Rectal smooth muscle tissue (tissue), 1 donor: ENCODE measurements at regions not wholly inside any gene's neighbourhood (a gene's known extent, or its start where the extent isn't known, plus 50 kb on each side); places are given as distances from the start of the nearest gene placed in this dataset.

Experiments
- H3K27ac ChIP-seq: one replicate; pipeline ENCODE4 v1.7.0; 2013; ENCODE audit warnings: low read depth, low read length, inconsistent platforms
- H3K27me3 ChIP-seq: one replicate; pipeline ENCODE4 v1.7.0; 2013; ENCODE audit warnings: low read length; ENCODE audit not compliant: control insufficient read depth, insufficient read depth
- H3K36me3 ChIP-seq: one replicate; pipeline ENCODE4 v1.7.0; 2013; ENCODE audit warnings: low read length; ENCODE audit not compliant: control insufficient read depth, insufficient read depth
- H3K4me1 ChIP-seq: one replicate; pipeline ENCODE4 v1.7.0; 2013; ENCODE audit warnings: low read length; ENCODE audit not compliant: control insufficient read depth, insufficient read depth
- H3K4me3 ChIP-seq: one replicate; pipeline ENCODE4 v1.7.0; 2013; ENCODE audit warnings: low read length
- H3K9ac ChIP-seq: one replicate; pipeline ENCODE4 v1.7.0; 2013; ENCODE audit warnings: low read length

GRCh38 chr13:105957769-105958438 is 577.6 kb downstream of the EFNB2 start:
- H3K27ac ChIP-seq = no peak overlapping the region
- H3K9ac ChIP-seq = no peak overlapping the region
- no peaks in the 10 kb centered on the region for H3K36me3 ChIP-seq
- no peaks in the 10 kb centered on the region for H3K27me3 ChIP-seq
- no peaks in the 10 kb centered on the region for H3K4me1 ChIP-seq
- H3K4me3 ChIP-seq = no peak overlapping the region

GRCh38 chr13:105956921-105957320 is 578.5 kb downstream of the EFNB2 start:
- Histone ChIP-seq H3K4me1 (no peaks in the 10 kb centered on the region), H3K27me3 (no peaks in the 10 kb centered on the region), H3K4me3 (no peak overlapping the region), H3K36me3 (no peaks in the 10 kb centered on the region), H3K27ac (no peak overlapping the region), H3K9ac (no peak overlapping the region)

GRCh38 chr13:105952973-105953290 is 582.5 kb downstream of the EFNB2 start:
- Histone ChIP-seq H3K27ac (no peak overlapping the region), H3K9ac (no peak overlapping the region), H3K4me1 (no peaks in the 10 kb centered on the region), H3K27me3 (no peaks in the 10 kb centered on the region), H3K36me3 (no peaks in the 10 kb centered on the region), H3K4me3 (no peak overlapping the region)

- H3K4me3 ChIP-seq = no peak overlapping the region
- no peaks in the 10 kb centered on the region for H3K27me3 ChIP-seq
- no peak overlapping the region for H3K9ac ChIP-seq
- H3K36me3 ChIP-seq = no peaks in the 10 kb centered on the region
- H3K4me1 ChIP-seq = no peaks in the 10 kb centered on the region
- H3K27ac ChIP-seq = no peak overlapping the region
These were observed 583.1 kb downstream of the EFNB2 start for GRCh38 chr13:105952233-105952972.

GRCh38 chr13:105948143-105948542 is 587.3 kb downstream of the EFNB2 start:
- H3K27ac ChIP-seq = no peak overlapping the region
- no peaks in the 10 kb centered on the region for H3K27me3 ChIP-seq
- H3K36me3 ChIP-seq = no peaks in the 10 kb centered on the region
- no peaks in the 10 kb centered on the region for H3K4me1 ChIP-seq
- H3K9ac ChIP-seq = no peak overlapping the region
- no peak overlapping the region for H3K4me3 ChIP-seq

GRCh38 chr13:105940882-105941281 is 594.6 kb downstream of the EFNB2 start:
- no peaks in the 10 kb centered on the region for H3K36me3 ChIP-seq
- no peak overlapping the region for H3K9ac ChIP-seq
- H3K27ac ChIP-seq = no peak overlapping the region
- no peaks in the 10 kb centered on the region for H3K4me1 ChIP-seq
- H3K27me3 ChIP-seq = no peaks in the 10 kb centered on the region
- H3K4me3 ChIP-seq = no peak overlapping the region

- H3K9ac ChIP-seq = no peak overlapping the region
- H3K27ac ChIP-seq = no peak overlapping the region
- no peak overlapping the region for H3K4me3 ChIP-seq
These were observed 598.0 kb downstream of the EFNB2 start for GRCh38 chr13:105937451-105937850.

GRCh38 chr13:105936816-105937215 is 598.6 kb downstream of the EFNB2 start:
- no peak overlapping the region for H3K27ac ChIP-seq
- H3K4me3 ChIP-seq = no peak overlapping the region
- no peaks in the 10 kb centered on the region for H3K36me3 ChIP-seq
- no peaks in the 10 kb centered on the region for H3K27me3 ChIP-seq
- no peak overlapping the region for H3K9ac ChIP-seq
- H3K4me1 ChIP-seq = no peaks in the 10 kb centered on the region

More at GRCh38 chr13:105937451-105937850, 598.0 kb downstream of the EFNB2 start:
- Histone ChIP-seq H3K4me1 (no peaks in the 10 kb centered on the region), H3K27me3 (no peaks in the 10 kb centered on the region), H3K36me3 (no peaks in the 10 kb centered on the region)

GRCh38 chr13:105929505-105929904 is 606.0 kb downstream of the EFNB2 start:
- H3K27ac ChIP-seq = no peak overlapping the region

GRCh38 chr13:105928901-105929300 is 606.6 kb downstream of the EFNB2 start:
- Histone ChIP-seq H3K36me3 (no peaks in the 10 kb centered on the region), H3K27ac (no peak overlapping the region), H3K9ac (no peak overlapping the region), H3K27me3 (no peaks in the 10 kb centered on the region), H3K4me1 (no peaks in the 10 kb centered on the region), H3K4me3 (no peak overlapping the region)

More at GRCh38 chr13:105929505-105929904, 606.0 kb downstream of the EFNB2 start:
- no peaks in the 10 kb centered on the region for H3K36me3 ChIP-seq
- H3K9ac ChIP-seq = no peak overlapping the region
- H3K4me1 ChIP-seq = no peaks in the 10 kb centered on the region
- H3K27me3 ChIP-seq = no peaks in the 10 kb centered on the region
- no peak overlapping the region for H3K4me3 ChIP-seq

- Histone ChIP-seq H3K4me3 (no peak overlapping the region), H3K27me3 (no peaks in the 10 kb centered on the region), H3K27ac (no peak overlapping the region), H3K36me3 (no peaks in the 10 kb centered on the region), H3K9ac (no peak overlapping the region), H3K4me1 (no peaks in the 10 kb centered on the region)
These were observed 607.4 kb downstream of the EFNB2 start for GRCh38 chr13:105928048-105928447.

- Histone ChIP-seq H3K36me3 (no peaks in the 10 kb centered on the region), H3K27me3 (no peaks in the 10 kb centered on the region), H3K9ac (no peak overlapping the region), H3K4me1 (no peaks in the 10 kb centered on the region), H3K27ac (no peak overlapping the region), H3K4me3 (no peak overlapping the region)
These were observed 610.0 kb downstream of the EFNB2 start for GRCh38 chr13:105925496-105925895.

- Histone ChIP-seq H3K9ac (no peak overlapping the region), H3K36me3 (no peaks in the 10 kb centered on the region), H3K27ac (no peak overlapping the region), H3K4me3 (no peak overlapping the region), H3K27me3 (no peaks in the 10 kb centered on the region), H3K4me1 (no peaks in the 10 kb centered on the region)
These were observed 613.8 kb downstream of the EFNB2 start for GRCh38 chr13:105921711-105922110.
